SK-N-MC (cell line): ENCODE measurements at regions not wholly inside any gene's neighbourhood (a gene's known extent, or its start where the extent isn't known, plus 50 kb on each side); places are given as distances from the start of the nearest gene placed in this dataset.

Source experiments
- EZH2 ChIP-seq: fragments of 200-600 bp; sonication (generic); IDR thresholded peaks from one replicate; pipeline ENCODE4 v1.6.1; 2017; ENCODE audit warnings: antibody characterized with exemption
- FOXP2 ChIP-seq: optimal IDR thresholded peaks from 2 replicates; pipeline ENCODE3; 2011; ENCODE audit warnings: mild to moderate bottlenecking, moderate library complexity; ENCODE audit not compliant: insufficient read depth; ENCODE audit errors: extremely low read length, control extremely low read depth
- POLR2AphosphoS5 ChIP-seq: IDR thresholded peaks from 2 replicates; pipeline ENCODE4 v1.6.1; 2012; ENCODE audit warnings: mild to moderate bottlenecking, low read depth, low read length, borderline replicate concordance

DNA sequence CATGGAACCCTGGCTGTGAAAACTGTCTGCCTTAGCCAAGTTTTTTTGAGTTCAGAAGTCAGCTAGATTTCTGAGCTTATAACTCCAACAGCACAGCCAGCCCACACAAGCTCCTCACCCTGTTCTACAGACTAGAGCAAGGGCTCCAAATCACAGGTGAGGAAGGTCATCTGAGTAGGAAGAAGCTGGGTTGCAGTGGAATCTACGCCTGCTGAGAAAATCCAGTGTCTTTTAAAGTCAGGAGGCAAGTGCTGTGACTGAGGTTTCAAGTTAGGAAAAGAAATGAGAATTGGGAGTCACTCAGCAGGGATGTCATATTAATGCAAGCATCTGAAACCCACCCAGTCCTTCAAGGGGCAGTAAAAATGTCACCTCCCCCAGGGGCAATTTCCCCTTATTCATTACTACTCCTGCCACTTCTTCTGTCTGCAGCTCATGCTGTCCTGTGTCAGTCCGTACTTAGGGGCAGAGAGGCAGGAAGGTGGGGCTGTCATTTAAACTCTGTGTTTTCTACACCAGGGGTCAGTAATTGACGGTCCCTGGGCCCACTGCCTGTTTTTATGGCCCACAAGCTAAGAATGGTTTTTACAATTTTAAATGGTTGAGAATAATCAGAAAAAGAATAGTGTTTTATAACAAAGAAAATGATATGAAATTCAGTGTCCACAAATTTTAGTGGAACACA, 551.1 kb downstream of the BCL11A start:
- TF ChIP-seq POLR2AphosphoS5 (no peak), EZH2 (no peak), FOXP2 (no peak)
